ENCODE measurements at regions not wholly inside any gene's neighbourhood (a gene's known extent, or its start where the extent isn't known, plus 50 kb on each side); places are given as distances from the start of the nearest gene placed in this dataset.

DNA sequence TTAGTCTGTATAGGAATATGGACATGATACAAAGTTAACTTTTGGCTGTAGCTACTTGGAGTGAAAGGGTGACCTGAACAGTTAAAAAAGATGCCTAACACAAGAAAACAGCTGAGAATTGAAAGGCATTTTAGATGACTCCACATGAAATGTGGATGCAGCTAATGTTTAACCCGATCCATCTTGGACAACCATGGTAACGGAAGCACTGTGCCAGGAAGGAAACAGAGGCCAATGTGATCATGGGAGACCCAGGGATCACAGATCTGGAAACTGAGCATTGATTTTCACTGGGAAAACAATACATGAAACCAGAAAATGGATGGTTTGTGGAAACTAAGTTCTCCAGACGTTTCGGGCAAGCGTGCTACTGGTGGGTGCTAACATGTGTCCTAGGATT, 669.1 kb downstream of the GALR1 start:
- CTCF ChIA-PET = no interaction called here
- Histone ChIP-seq H3K27ac (ENCODE audit: low read depth, low read length, poor library complexity, severe bottlenecking) (no peak overlapping the region), H3K9me3 (ENCODE audit: low read depth, low read length, poor library complexity, severe bottlenecking) (peaks cover 6% of the 10 kb centered on the region), H3K27me3 (replicated peaks; ENCODE audit: insufficient read depth, low read depth, low read length, poor library complexity) (no peaks in the 10 kb centered on the region), H3K4me3 (ENCODE audit: low read depth, low read length, poor library complexity, severe bottlenecking) (no peak overlapping the region), H3K4me1 (ENCODE audit: insufficient read depth, low read length, poor library complexity, severe bottlenecking) (no peaks in the 10 kb centered on the region), H3K36me3 (ENCODE audit: insufficient read depth, low read length, poor library complexity, severe bottlenecking) (no peaks in the 10 kb centered on the region)
- intact Hi-C loops (cut with micrococcal nuclease; ENCODE audit: unreplicated experiment) = no loop called here
- no peak for DNase-seq (ENCODE audit: low spot score)
- BruUV-seq (replicated peaks) = no TSS peak
- TF ChIP-seq EZH2 (IDR thresholded peaks at IDR 0.05; ENCODE audit: borderline replicate concordance, low read depth, low read length, poor library complexity, severe bottlenecking) = no peak
- TF ChIP-seq, protein P1, sequence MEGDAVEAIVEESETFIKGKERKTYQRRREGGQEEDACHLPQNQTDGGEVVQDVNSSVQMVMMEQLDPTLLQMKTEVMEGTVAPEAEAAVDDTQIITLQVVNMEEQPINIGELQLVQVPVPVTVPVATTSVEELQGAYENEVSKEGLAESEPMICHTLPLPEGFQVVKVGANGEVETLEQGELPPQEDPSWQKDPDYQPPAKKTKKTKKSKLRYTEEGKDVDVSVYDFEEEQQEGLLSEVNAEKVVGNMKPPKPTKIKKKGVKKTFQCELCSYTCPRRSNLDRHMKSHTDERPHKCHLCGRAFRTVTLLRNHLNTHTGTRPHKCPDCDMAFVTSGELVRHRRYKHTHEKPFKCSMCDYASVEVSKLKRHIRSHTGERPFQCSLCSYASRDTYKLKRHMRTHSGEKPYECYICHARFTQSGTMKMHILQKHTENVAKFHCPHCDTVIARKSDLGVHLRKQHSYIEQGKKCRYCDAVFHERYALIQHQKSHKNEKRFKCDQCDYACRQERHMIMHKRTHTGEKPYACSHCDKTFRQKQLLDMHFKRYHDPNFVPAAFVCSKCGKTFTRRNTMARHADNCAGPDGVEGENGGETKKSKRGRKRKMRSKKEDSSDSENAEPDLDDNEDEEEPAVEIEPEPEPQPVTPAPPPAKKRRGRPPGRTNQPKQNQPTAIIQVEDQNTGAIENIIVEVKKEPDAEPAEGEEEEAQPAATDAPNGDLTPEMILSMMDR (conservative IDR thresholded peaks at IDR 0.05; ENCODE audit: low read depth, low read length) = no peak
- POLR2A ChIA-PET (ENCODE audit: low non-redundant PET) = no interaction called here

DNA sequence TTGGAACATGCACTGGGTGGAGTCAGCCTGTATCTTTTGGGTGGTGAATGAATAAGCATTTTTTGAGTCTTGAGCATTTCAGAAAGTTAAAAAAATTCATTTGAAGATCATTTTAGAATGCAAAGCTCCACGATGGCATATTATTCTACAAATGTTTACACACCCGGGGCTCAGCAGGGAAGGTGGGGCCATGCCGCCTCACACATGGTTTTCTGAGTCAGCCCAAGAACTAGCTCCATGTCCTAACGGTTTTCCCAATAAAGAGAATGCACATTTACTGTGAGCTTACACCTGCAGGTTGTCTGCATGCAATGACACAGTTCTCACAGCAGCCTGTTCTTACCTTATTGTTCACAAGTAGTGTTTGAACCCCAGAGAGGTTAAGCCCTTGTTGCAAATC, 670.3 kb downstream of the GALR1 start:
- ChIA-PET CTCF (no interaction called here), POLR2A (ENCODE audit: low non-redundant PET) (no interaction called here)
- no peaks in the 10 kb centered on the region for H3K27me3 ChIP-seq (replicated peaks; ENCODE audit: insufficient read depth, low read depth, low read length, poor library complexity)
- DNase-seq (ENCODE audit: low spot score) = no peak
- no peaks in the 10 kb centered on the region for H3K36me3 ChIP-seq (ENCODE audit: insufficient read depth, low read length, poor library complexity, severe bottlenecking)
- H3K4me3 ChIP-seq (ENCODE audit: low read depth, low read length, poor library complexity, severe bottlenecking) = no peak overlapping the region
- H3K9me3 ChIP-seq (ENCODE audit: low read depth, low read length, poor library complexity, severe bottlenecking) = peaks cover 6% of the 10 kb centered on the region
- intact Hi-C loops (cut with micrococcal nuclease; ENCODE audit: unreplicated experiment) = no loop called here
- no TSS peak for BruUV-seq (replicated peaks)
- no peaks in the 10 kb centered on the region for H3K4me1 ChIP-seq (ENCODE audit: insufficient read depth, low read length, poor library complexity, severe bottlenecking)
- no peak for TF ChIP-seq EZH2 (IDR thresholded peaks at IDR 0.05; ENCODE audit: borderline replicate concordance, low read depth, low read length, poor library complexity, severe bottlenecking)
- TF ChIP-seq, protein P1 (conservative IDR thresholded peaks at IDR 0.05; ENCODE audit: low read depth, low read length) = no peak
- no peak overlapping the region for H3K27ac ChIP-seq (ENCODE audit: low read depth, low read length, poor library complexity, severe bottlenecking)

DNA sequence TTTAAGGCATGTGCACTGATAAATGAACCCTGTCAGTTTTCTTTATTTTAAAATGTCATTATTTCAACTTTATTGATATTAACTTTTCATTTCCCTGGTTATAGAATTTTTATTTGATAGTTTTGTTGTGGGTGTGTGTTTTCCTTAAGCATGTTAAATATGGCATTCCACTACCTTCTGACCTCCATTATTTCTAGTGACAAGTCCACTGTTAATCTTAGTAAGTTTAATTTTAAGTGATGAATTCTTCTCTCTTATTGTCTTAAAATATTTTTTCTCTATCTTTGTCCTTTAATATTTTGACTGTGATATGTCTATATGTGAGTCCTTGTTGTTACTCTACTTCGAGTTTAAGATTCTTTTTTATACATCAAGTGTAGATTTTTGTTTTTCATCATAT, 685.7 kb downstream of the GALR1 start:
- H3K9me3 ChIP-seq (ENCODE audit: low read depth, low read length, poor library complexity, severe bottlenecking) = peaks cover 25% of the 10 kb centered on the region
- POLR2A ChIA-PET (ENCODE audit: low non-redundant PET) = no interaction called here
- H3K27me3 ChIP-seq (replicated peaks; ENCODE audit: insufficient read depth, low read depth, low read length, poor library complexity) = no peaks in the 10 kb centered on the region
- no TSS peak for BruUV-seq (replicated peaks)
- no peak overlapping the region for H3K27ac ChIP-seq (ENCODE audit: low read depth, low read length, poor library complexity, severe bottlenecking)
- TF ChIP-seq EZH2 (IDR thresholded peaks at IDR 0.05; ENCODE audit: borderline replicate concordance, low read depth, low read length, poor library complexity, severe bottlenecking) = no peak
- TF ChIP-seq, protein P1 (conservative IDR thresholded peaks at IDR 0.05; ENCODE audit: low read depth, low read length) = no peak
- CTCF ChIA-PET = no interaction called here
- H3K4me1 ChIP-seq (ENCODE audit: insufficient read depth, low read length, poor library complexity, severe bottlenecking) = no peaks in the 10 kb centered on the region
- H3K4me3 ChIP-seq (ENCODE audit: low read depth, low read length, poor library complexity, severe bottlenecking) = no peak overlapping the region
- intact Hi-C loops (cut with micrococcal nuclease; ENCODE audit: unreplicated experiment) = no loop called here
- DNase-seq (ENCODE audit: low spot score) = no peak
- no peaks in the 10 kb centered on the region for H3K36me3 ChIP-seq (ENCODE audit: insufficient read depth, low read length, poor library complexity, severe bottlenecking)
